ENCODE measurements at regions not wholly inside any gene's neighbourhood (a gene's known extent, or its start where the extent isn't known, plus 50 kb on each side); places are given as distances from the start of the nearest gene placed in this dataset.

DNA sequence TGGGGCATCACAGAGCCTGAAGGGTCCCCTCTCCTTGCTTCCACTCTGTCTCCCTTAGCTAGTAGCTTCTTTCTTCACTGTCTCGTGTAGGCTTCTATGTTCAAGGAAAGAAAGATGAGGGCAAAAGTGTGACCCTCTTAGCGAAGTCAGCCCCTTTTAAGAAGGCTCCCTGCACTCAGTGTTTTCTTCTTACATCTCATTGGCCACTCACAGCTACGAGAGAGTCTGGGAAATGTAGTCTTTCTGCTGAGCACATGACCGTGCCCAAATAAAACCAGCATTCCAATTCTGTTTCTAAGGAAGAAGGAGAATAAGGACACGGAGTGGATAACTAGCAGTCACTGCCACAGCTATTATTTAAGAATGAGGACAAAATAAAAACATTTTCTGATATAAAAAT lies 104.9 kb upstream of the TNR start:
- H3K9me3 ChIP-seq (ENCODE audit: control insufficient read depth, insufficient read depth, low read depth, low read length): no peaks in the 10 kb centered on the region
- H3K36me3 ChIP-seq (ENCODE audit: control insufficient read depth in 2 of 2, insufficient read depth in 1 of 2, low read length in 2 of 2): no peaks in the 10 kb centered on the region
- TF ChIP-seq ZBTB20 (tag by site-specific recombination; IDR thresholded peaks at IDR 0.05) (peak; percentile 59), ZNF785 (tag by site-specific recombination; IDR thresholded peaks at IDR 0.05) (no peak)
- H3K27ac ChIP-seq (ENCODE audit: extremely low read depth, low read depth, low read length): no peak overlapping the region
- ChIA-PET POLR2A (no interaction called here), CTCF (interaction anchor here (0.6 to 0.7 kb wide), 2 partner anchors 712 to 714 kb away, joined by 3 to 5 read pairs; no protein-coding TSS in a partner anchor)
- H3K4me1 ChIP-seq (ENCODE audit: control insufficient read depth, insufficient read depth, low read length): no peaks in the 10 kb centered on the region
- no peak overlapping the region for H3K4me3 ChIP-seq (ENCODE audit: low read depth, low read length)

DNA sequence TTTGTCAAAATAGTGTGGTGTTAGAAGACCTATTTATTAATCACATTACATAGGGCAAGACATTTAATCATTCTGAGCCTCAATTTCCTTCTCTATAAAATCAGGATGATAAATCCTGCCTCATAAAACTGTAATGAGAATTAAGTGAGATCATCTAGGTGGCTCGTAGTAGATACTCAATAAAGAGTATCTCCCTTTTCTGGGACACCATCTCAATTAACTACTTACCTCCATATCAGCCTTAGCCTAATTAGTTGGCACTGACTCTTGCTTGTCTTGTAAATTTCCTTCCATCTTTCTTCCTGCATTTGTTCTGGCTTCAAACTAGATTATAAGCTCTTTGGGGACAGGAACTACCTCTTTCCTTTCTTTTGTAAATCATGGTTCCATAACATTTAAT lies 102.6 kb upstream of the TNR start:
- POLR2A ChIA-PET: no interaction called here
- Histone ChIP-seq H3K36me3 (ENCODE audit: control insufficient read depth in 2 of 2, insufficient read depth in 1 of 2, low read length in 2 of 2) (no peaks in the 10 kb centered on the region), H3K4me3 (ENCODE audit: low read depth, low read length) (no peak overlapping the region), H3K9me3 (ENCODE audit: control insufficient read depth, insufficient read depth, low read depth, low read length) (no peaks in the 10 kb centered on the region), H3K27ac (ENCODE audit: extremely low read depth, low read depth, low read length) (no peak overlapping the region), H3K4me1 (ENCODE audit: control insufficient read depth, insufficient read depth, low read length) (peaks cover 14% of the 10 kb centered on the region)
- CTCF ChIA-PET: interaction anchor here (0.7 kb wide), 1 partner anchor 816 kb away, joined by 3 read pairs; no protein-coding TSS in a partner anchor
- TF ChIP-seq OVOL3 (tag by site-specific recombination; IDR thresholded peaks at IDR 0.05) (no peak), ZNF426 (tag by site-specific recombination; IDR thresholded peaks at IDR 0.05) (no peak), ZNF664 (tag by site-specific recombination; IDR thresholded peaks at IDR 0.05) (peak; percentile 97), ZBTB8A (tag by site-specific recombination; IDR thresholded peaks at IDR 0.05) (peak; percentile 90)
- TF ChIP-seq, protein P1, sequence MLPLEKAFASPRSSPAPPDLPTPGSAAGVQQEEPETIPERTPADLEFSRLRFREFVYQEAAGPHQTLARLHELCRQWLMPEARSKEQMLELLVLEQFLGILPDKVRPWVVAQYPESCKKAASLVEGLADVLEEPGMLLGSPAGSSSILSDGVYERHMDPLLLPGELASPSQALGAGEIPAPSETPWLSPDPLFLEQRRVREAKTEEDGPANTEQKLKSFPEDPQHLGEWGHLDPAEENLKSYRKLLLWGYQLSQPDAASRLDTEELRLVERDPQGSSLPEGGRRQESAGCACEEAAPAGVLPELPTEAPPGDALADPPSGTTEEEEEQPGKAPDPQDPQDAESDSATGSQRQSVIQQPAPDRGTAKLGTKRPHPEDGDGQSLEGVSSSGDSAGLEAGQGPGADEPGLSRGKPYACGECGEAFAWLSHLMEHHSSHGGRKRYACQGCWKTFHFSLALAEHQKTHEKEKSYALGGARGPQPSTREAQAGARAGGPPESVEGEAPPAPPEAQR (tag by site-specific recombination; IDR thresholded peaks at IDR 0.05): no peak

DNA sequence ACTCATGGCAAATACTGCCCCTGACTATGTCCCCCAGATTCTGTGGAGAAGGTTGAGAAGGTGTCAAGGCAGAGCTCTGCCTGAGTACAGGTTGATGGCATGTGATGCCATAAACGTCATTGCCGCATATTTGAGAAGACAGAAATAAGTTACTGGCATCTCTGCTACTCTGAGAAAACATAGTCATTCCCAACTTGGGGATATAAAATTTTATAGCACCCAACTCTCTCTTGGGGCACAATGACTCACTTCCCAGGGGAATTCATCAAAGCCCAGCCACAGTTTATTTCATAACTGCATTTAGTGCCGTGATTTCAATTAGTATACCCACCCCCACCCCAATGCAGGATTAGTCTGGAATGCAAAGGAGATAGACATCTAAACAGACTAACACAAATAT lies 101.9 kb upstream of the TNR start:
- Histone ChIP-seq H3K27ac (ENCODE audit: extremely low read depth, low read depth, low read length) (no peak overlapping the region), H3K4me3 (ENCODE audit: low read depth, low read length) (no peak overlapping the region), H3K9me3 (ENCODE audit: control insufficient read depth, insufficient read depth, low read depth, low read length) (no peaks in the 10 kb centered on the region), H3K36me3 (ENCODE audit: control insufficient read depth in 2 of 2, insufficient read depth in 1 of 2, low read length in 2 of 2) (no peaks in the 10 kb centered on the region), H3K4me1 (ENCODE audit: control insufficient read depth, insufficient read depth, low read length) (peaks cover 18% of the 10 kb centered on the region)
- ChIA-PET POLR2A (no interaction called here), CTCF (no interaction called here)
- TF ChIP-seq ZNF302 (tag by site-specific recombination; IDR thresholded peaks at IDR 0.05; ENCODE audit: low read depth): no peak
- TF ChIP-seq ZNF362 (tag by site-specific recombination; IDR thresholded peaks at IDR 0.05): no peak
- no peak for TF ChIP-seq GLIS1 (tag by site-specific recombination; IDR thresholded peaks at IDR 0.05)
- TF ChIP-seq, protein P2, sequence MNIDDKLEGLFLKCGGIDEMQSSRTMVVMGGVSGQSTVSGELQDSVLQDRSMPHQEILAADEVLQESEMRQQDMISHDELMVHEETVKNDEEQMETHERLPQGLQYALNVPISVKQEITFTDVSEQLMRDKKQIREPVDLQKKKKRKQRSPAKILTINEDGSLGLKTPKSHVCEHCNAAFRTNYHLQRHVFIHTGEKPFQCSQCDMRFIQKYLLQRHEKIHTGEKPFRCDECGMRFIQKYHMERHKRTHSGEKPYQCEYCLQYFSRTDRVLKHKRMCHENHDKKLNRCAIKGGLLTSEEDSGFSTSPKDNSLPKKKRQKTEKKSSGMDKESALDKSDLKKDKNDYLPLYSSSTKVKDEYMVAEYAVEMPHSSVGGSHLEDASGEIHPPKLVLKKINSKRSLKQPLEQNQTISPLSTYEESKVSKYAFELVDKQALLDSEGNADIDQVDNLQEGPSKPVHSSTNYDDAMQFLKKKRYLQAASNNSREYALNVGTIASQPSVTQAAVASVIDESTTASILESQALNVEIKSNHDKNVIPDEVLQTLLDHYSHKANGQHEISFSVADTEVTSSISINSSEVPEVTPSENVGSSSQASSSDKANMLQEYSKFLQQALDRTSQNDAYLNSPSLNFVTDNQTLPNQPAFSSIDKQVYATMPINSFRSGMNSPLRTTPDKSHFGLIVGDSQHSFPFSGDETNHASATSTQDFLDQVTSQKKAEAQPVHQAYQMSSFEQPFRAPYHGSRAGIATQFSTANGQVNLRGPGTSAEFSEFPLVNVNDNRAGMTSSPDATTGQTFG (tag by site-specific recombination; IDR thresholded peaks at IDR 0.05; ENCODE audit: borderline replicate concordance): no peak
- no peak for TF ChIP-seq ZNF623 (tag by site-specific recombination; IDR thresholded peaks at IDR 0.05)
- TF ChIP-seq ZNF426 (tag by site-specific recombination; IDR thresholded peaks at IDR 0.05): no peak
- no peak for TF ChIP-seq ZNF211 (tag by site-specific recombination; IDR thresholded peaks at IDR 0.05; ENCODE audit: low read depth)
- peak; percentile 48; the same call in 1 of the 2 replicates for TF ChIP-seq ZNF639 (tag by site-specific recombination; IDR thresholded peaks at IDR 0.05)
- TF ChIP-seq ZNF48 (tag by site-specific recombination; IDR thresholded peaks at IDR 0.05): no peak
- TF ChIP-seq TRIM28 (IDR thresholded peaks at IDR 0.05; ENCODE audit: borderline replicate concordance, low read length): no peak
- TF ChIP-seq, protein P3, sequence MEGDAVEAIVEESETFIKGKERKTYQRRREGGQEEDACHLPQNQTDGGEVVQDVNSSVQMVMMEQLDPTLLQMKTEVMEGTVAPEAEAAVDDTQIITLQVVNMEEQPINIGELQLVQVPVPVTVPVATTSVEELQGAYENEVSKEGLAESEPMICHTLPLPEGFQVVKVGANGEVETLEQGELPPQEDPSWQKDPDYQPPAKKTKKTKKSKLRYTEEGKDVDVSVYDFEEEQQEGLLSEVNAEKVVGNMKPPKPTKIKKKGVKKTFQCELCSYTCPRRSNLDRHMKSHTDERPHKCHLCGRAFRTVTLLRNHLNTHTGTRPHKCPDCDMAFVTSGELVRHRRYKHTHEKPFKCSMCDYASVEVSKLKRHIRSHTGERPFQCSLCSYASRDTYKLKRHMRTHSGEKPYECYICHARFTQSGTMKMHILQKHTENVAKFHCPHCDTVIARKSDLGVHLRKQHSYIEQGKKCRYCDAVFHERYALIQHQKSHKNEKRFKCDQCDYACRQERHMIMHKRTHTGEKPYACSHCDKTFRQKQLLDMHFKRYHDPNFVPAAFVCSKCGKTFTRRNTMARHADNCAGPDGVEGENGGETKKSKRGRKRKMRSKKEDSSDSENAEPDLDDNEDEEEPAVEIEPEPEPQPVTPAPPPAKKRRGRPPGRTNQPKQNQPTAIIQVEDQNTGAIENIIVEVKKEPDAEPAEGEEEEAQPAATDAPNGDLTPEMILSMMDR (tag by site-specific recombination; IDR thresholded peaks at IDR 0.05): no peak
- no peak for TF ChIP-seq ZNF132 (tag by site-specific recombination; IDR thresholded peaks at IDR 0.05; ENCODE audit: borderline replicate concordance)
- TF ChIP-seq, protein P4, sequence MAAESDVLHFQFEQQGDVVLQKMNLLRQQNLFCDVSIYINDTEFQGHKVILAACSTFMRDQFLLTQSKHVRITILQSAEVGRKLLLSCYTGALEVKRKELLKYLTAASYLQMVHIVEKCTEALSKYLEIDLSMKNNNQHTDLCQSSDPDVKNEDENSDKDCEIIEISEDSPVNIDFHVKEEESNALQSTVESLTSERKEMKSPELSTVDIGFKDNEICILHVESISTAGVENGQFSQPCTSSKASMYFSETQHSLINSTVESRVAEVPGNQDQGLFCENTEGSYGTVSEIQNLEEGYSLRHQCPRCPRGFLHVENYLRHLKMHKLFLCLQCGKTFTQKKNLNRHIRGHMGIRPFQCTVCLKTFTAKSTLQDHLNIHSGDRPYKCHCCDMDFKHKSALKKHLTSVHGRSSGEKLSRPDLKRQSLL (tag by site-specific recombination; IDR thresholded peaks at IDR 0.05): no peak
- no peak for TF ChIP-seq ZNF202 (tag by site-specific recombination; IDR thresholded peaks at IDR 0.05; ENCODE audit: borderline replicate concordance)
- TF ChIP-seq, protein P5, sequence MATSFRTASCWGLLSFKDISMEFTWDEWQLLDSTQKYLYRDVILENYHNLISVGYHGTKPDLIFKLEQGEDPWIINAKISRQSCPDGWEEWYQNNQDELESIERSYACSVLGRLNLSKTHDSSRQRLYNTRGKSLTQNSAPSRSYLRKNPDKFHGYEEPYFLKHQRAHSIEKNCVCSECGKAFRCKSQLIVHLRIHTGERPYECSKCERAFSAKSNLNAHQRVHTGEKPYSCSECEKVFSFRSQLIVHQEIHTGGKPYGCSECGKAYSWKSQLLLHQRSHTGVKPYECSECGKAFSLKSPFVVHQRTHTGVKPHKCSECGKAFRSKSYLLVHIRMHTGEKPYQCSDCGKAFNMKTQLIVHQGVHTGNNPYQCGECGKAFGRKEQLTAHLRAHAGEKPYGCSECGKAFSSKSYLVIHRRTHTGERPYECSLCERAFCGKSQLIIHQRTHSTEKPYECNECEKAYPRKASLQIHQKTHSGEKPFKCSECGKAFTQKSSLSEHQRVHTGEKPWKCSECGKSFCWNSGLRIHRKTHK (tag by site-specific recombination; IDR thresholded peaks at IDR 0.05): no peak
